CD14-positive monocyte (primary cell): ENCODE measurements at regions not wholly inside any gene's neighbourhood (a gene's known extent, or its start where the extent isn't known, plus 50 kb on each side); places are given as distances from the start of the nearest gene placed in this dataset.

Experiments used
- DNase-seq, 3 donors: peaks; one replicate each; pipeline ENCODE4 v3.0.0-alpha.2; 2011 to 2022
- H2AFZ ChIP-seq: 2 replicates; pipeline ENCODE4 v1.6.0; 2012; ENCODE audit warnings: mild to moderate bottlenecking, low read depth, low read length, inconsistent platforms; ENCODE audit not compliant: insufficient read depth, poor library complexity, severe bottlenecking
- H3K27ac ChIP-seq, 2 donors: 1 replicate in 1 of 2; 2 replicates in 1 of 2; pipeline ENCODE4 v1.5.1; 2012 to 2013; ENCODE audit warnings: low read length in 2 of 2, control low read depth in 1 of 2, inconsistent platforms in 1 of 2, low read depth in 1 of 2, mild to moderate bottlenecking in 1 of 2
- H3K27me3 ChIP-seq, 2 donors: one replicate each; pipeline versions ENCODE4 v1.6.0 to v1.6.1; 2011 to 2013; ENCODE audit warnings: low read length in 2 of 2; ENCODE audit not compliant: control insufficient read depth in 2 of 2, insufficient read depth in 2 of 2
- H3K36me3 ChIP-seq, 2 donors: replicated peaks in 1 of 2; 1 replicate in 1 of 2; 2 replicates in 1 of 2; pipeline versions ENCODE4 v1.5.1 to v1.6.1; 2012 to 2013; ENCODE audit warnings: low read length in 2 of 2, control low read depth in 1 of 2, inconsistent platforms in 1 of 2, mild to moderate bottlenecking in 1 of 2; ENCODE audit not compliant: insufficient read depth in 2 of 2, control insufficient read depth in 1 of 2
- H3K4me1 ChIP-seq, 2 donors: 1 replicate in 1 of 2; 2 replicates in 1 of 2; pipeline versions ENCODE4 v1.5.1 to v1.6.1; 2012 to 2013; ENCODE audit warnings: low read length in 2 of 2, control low read depth in 1 of 2, inconsistent platforms in 1 of 2, mild to moderate bottlenecking in 1 of 2, moderate library complexity in 1 of 2; ENCODE audit not compliant: insufficient read depth in 2 of 2, control insufficient read depth in 1 of 2
- H3K4me2 ChIP-seq: replicated peaks from 2 replicates; pipeline ENCODE3; 2012; ENCODE audit warnings: low read length, moderate library complexity, mild to moderate bottlenecking; ENCODE audit not compliant: poor library complexity, severe bottlenecking; ENCODE audit errors: extremely low read depth
- H3K4me3 ChIP-seq, 3 experiments: fragments of 200-600 bp in 1 of 3; sonication (generic) in 1 of 3; replicated peaks in 1 of 3; 1 replicate in 2 of 3; 2 replicates in 1 of 3; pipeline ENCODE4 v1.5.1; 2011 to 2013; ENCODE audit warnings: low read length in 3 of 3, mild to moderate bottlenecking in 3 of 3, control low read depth in 2 of 3, low read depth in 2 of 3, inconsistent platforms in 1 of 3, moderate library complexity in 1 of 3
- H3K79me2 ChIP-seq: 2 replicates; pipeline ENCODE4 v1.6.0; 2012; ENCODE audit warnings: mild to moderate bottlenecking, control low read depth, inconsistent platforms, low read length, moderate library complexity; ENCODE audit not compliant: insufficient read depth
- H3K9ac ChIP-seq: 2 replicates; pipeline ENCODE4 v1.6.0; 2017; ENCODE audit warnings: low read length, mild to moderate bottlenecking; ENCODE audit not compliant: insufficient read depth, poor library complexity, severe bottlenecking
- H3K9me3 ChIP-seq, 2 donors: replicated peaks in 1 of 2; 1 replicate in 1 of 2; 2 replicates in 1 of 2; pipeline versions ENCODE4 v1.5.1 to v1.6.1; 2012 to 2013; ENCODE audit warnings: low read length in 2 of 2, control low read depth in 1 of 2; ENCODE audit not compliant: control insufficient read depth in 1 of 2, insufficient read depth in 1 of 2
- H4K20me1 ChIP-seq: 2 replicates; pipeline ENCODE4 v1.6.0; 2012; ENCODE audit warnings: mild to moderate bottlenecking, low read length, control low read depth, moderate library complexity; ENCODE audit not compliant: insufficient read depth
- H3K27ac Mint-ChIP-seq, 7 donors: one replicate each; pipeline ENCODE4 v1.8.0; 2020; ENCODE audit warnings: mild to moderate bottlenecking in 7 of 7, mixed read lengths in 7 of 7, moderate library complexity in 6 of 7, inconsistent platforms in 2 of 7
- H3K27me3 Mint-ChIP-seq, 3 donors: one replicate each; pipeline ENCODE4 v1.8.0; 2021 to 2022; ENCODE audit warnings: low read depth in 3 of 3, mild to moderate bottlenecking in 3 of 3, mixed read lengths in 3 of 3, moderate library complexity in 3 of 3, inconsistent platforms in 1 of 3
- H3K36me3 Mint-ChIP-seq, 2 donors: one replicate each; pipeline ENCODE4 v1.8.0; 2020; ENCODE audit warnings: mixed read lengths in 2 of 2, inconsistent platforms in 1 of 2, mild to moderate bottlenecking in 1 of 2
- H3K4me1 Mint-ChIP-seq: one replicate; pipeline ENCODE4 v1.8.0; 2020; ENCODE audit warnings: mild to moderate bottlenecking, mixed read lengths
- H3K4me3 Mint-ChIP-seq, 2 donors: one replicate each; pipeline ENCODE4 v1.8.0; 2020; ENCODE audit warnings: mild to moderate bottlenecking in 2 of 2, mixed read lengths in 2 of 2, moderate library complexity in 1 of 2
- H3K9me3 Mint-ChIP-seq, 7 donors: one replicate each; pipeline ENCODE4 v1.8.0; 2020 to 2022; ENCODE audit warnings: mixed read lengths in 7 of 7, mild to moderate bottlenecking in 6 of 7, moderate library complexity in 6 of 7, inconsistent platforms in 2 of 7
- WGBS: methylation state at CpG from one replicate; pipeline ENCODE4 v1.1.5; 2013; ENCODE audit warnings: missing lambda C conversion rate; ENCODE audit not compliant: insufficient coverage; 5-methylcytosine and 5-hydroxymethylcytosine counted together
- intact Hi-C, 2 donors: fragments of 100-400 bp; cut with micrococcal nuclease; formaldehyde crosslinking; loops; one replicate each; pipeline versions ENCODE4 v1.15.0 to v1.15.1; 2023
- TF ChIP-seq, protein P1 (sequence below): fragments of 200-600 bp; IDR thresholded peaks from one replicate; pipeline ENCODE4 v1.8.0; 2022; ENCODE audit warnings: antibody characterized with exemption, mild to moderate bottlenecking

DNA sequence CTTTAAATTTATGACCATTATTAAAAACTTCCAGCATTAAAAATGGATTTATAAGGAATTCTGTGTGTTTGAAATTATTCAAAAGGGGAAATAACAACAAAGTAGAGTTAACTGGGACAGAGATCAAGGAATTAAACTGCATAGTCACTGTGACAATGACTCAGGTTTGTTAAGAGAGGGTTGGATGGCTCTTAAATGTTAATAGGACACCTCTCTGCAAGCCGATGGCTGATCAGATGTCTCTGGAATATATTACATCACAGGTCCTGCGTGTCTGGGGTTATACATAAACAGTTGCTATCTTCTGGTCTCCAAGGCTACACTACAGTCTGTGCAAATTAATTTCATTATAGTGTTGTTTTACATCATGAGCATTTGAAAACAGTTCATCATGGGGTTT, 574.3 kb downstream of the COL12A1 start:
- H3K27ac Mint-ChIP-seq: no peak overlapping the region
- peaks cover 0 to 12% (median 6%) of the 10 kb centered on the region in 7 donors for H3K9me3 Mint-ChIP-seq
- intact Hi-C loops: no loop called here
- TF ChIP-seq, protein P1, sequence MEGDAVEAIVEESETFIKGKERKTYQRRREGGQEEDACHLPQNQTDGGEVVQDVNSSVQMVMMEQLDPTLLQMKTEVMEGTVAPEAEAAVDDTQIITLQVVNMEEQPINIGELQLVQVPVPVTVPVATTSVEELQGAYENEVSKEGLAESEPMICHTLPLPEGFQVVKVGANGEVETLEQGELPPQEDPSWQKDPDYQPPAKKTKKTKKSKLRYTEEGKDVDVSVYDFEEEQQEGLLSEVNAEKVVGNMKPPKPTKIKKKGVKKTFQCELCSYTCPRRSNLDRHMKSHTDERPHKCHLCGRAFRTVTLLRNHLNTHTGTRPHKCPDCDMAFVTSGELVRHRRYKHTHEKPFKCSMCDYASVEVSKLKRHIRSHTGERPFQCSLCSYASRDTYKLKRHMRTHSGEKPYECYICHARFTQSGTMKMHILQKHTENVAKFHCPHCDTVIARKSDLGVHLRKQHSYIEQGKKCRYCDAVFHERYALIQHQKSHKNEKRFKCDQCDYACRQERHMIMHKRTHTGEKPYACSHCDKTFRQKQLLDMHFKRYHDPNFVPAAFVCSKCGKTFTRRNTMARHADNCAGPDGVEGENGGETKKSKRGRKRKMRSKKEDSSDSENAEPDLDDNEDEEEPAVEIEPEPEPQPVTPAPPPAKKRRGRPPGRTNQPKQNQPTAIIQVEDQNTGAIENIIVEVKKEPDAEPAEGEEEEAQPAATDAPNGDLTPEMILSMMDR: no peak
- no peaks in the 10 kb centered on the region for H3K79me2 ChIP-seq
- no peak overlapping the region for H3K4me3 Mint-ChIP-seq
- H3K4me2 ChIP-seq: no peak overlapping the region
- no peaks in the 10 kb centered on the region for H3K36me3 ChIP-seq
- no peaks in the 10 kb centered on the region for H3K27me3 ChIP-seq
- DNase-seq: peak in 1 of 3 donors; percentile 16
- no peaks in the 10 kb centered on the region for H4K20me1 ChIP-seq
- H3K4me1 Mint-ChIP-seq: no peaks in the 10 kb centered on the region
- WGBS: no CpG with 5 or more reads among the region's 2 CpGs
- H3K27me3 Mint-ChIP-seq: peaks cover 0 to 1% (median 0%) of the 10 kb centered on the region in 3 donors
- no peak overlapping the region for H2AFZ ChIP-seq
- H3K9me3 ChIP-seq: peaks cover 5% of the 10 kb centered on the region in 2 donors
- no peaks in the 10 kb centered on the region for H3K4me1 ChIP-seq
- H3K4me3 ChIP-seq: no peak overlapping the region
- no peak overlapping the region for H3K9ac ChIP-seq
- H3K36me3 Mint-ChIP-seq: no peaks in the 10 kb centered on the region
- no peak overlapping the region for H3K27ac ChIP-seq

DNA sequence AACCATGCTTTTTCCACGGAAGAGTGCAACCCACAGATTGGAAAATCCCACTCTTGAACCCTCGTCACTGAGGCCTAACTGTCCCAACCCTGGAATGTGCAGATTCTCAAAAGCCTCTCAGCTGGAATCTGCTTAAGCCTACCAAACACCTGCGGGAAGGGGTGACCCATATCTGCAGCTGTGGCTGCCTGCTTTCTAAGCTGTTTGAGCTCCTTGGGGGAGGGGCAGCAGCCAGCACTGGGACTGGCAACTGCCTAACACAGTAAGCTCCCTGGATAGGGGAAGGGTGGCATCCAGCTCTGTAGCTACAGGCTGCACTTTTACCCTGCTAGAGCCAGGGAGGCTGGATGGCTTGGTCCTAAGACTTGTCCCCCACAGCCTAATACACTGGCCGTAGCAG, 579.6 kb downstream of the COL12A1 start:
- Histone ChIP-seq H3K27ac (no peak overlapping the region), H3K36me3 (no peaks in the 10 kb centered on the region), H3K79me2 (no peaks in the 10 kb centered on the region), H4K20me1 (no peaks in the 10 kb centered on the region), H3K4me3 (no peak overlapping the region), H3K4me1 (no peaks in the 10 kb centered on the region), H3K4me2 (no peak overlapping the region), H2AFZ (no peak overlapping the region), H3K9ac (no peak overlapping the region), H3K27me3 (no peaks in the 10 kb centered on the region), H3K9me3 (peaks cover 14 to 19% of the 10 kb centered on the region in 2 donors)
- WGBS: 96% methylated on average over 3 of the region's 4 CpGs
- Mint-ChIP-seq H3K9me3 (peaks cover 7 to 33% (median 23%) of the 10 kb centered on the region in 7 donors), H3K4me1 (no peaks in the 10 kb centered on the region), H3K27me3 (no peaks in the 10 kb centered on the region), H3K36me3 (no peaks in the 10 kb centered on the region), H3K4me3 (no peak overlapping the region), H3K27ac (no peak overlapping the region)
- TF ChIP-seq, protein P1: no peak
- intact Hi-C loops: no loop called here
- no peak for DNase-seq
